ENCODE measurements at regions not wholly inside any gene's neighbourhood (a gene's known extent, or its start where the extent isn't known, plus 50 kb on each side); places are given as distances from the start of the nearest gene placed in this dataset.

DNA sequence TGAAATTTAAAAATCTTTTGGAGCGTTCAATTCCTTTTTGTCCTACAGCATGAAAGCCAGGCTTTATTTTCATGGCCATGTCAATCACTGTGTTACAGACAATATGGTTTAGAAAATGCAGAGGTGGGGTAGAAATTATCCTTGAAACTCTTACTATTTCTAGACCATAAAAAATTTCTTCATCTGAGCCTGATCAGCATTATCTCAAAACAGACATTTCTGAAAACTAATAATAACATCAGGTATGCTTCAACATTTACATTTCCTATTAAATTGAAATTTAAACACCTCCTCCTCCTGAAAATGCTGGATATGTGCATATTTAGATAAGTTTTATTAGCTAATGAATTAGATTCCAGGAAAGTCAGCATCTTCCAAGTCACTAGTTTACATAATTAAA is 570.6 kb downstream of the RIT2 start:
- TF ChIP-seq ZNF586 (CRISPR knock-in tag; conservative IDR thresholded peaks at IDR 0.05), result no peak
- no peak for TF ChIP-seq RBM39 (optimal IDR thresholded peaks at IDR 0.05; ENCODE audit: low read depth, low read length)
- TF ChIP-seq, protein P1, sequence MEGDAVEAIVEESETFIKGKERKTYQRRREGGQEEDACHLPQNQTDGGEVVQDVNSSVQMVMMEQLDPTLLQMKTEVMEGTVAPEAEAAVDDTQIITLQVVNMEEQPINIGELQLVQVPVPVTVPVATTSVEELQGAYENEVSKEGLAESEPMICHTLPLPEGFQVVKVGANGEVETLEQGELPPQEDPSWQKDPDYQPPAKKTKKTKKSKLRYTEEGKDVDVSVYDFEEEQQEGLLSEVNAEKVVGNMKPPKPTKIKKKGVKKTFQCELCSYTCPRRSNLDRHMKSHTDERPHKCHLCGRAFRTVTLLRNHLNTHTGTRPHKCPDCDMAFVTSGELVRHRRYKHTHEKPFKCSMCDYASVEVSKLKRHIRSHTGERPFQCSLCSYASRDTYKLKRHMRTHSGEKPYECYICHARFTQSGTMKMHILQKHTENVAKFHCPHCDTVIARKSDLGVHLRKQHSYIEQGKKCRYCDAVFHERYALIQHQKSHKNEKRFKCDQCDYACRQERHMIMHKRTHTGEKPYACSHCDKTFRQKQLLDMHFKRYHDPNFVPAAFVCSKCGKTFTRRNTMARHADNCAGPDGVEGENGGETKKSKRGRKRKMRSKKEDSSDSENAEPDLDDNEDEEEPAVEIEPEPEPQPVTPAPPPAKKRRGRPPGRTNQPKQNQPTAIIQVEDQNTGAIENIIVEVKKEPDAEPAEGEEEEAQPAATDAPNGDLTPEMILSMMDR (IDR thresholded peaks at IDR 0.05 in 2 of 3, conservative IDR thresholded peaks at IDR 0.05 in 1 of 3; ENCODE audit: insufficient read depth in 2 of 3, low read depth in 1 of 3, low read length in 3 of 3), result no peak
- TF ChIP-seq STAT5B (CRISPR knock-in tag; IDR thresholded peaks at IDR 0.05), result no peak
- no peak for TF ChIP-seq EZH2 (IDR thresholded peaks at IDR 0.05; ENCODE audit: borderline replicate concordance, low read depth, low read length)
- no peak for TF ChIP-seq BRCA1 (IDR thresholded peaks at IDR 0.05)
- no peak for TF ChIP-seq BRCA1 (CRISPR knock-in tag; IDR thresholded peaks at IDR 0.05)
- TF ChIP-seq SIN3A (IDR thresholded peaks at IDR 0.05; ENCODE audit: borderline replicate concordance in 2 of 2, control insufficient read depth in 1 of 2, low read depth in 2 of 2, low read length in 2 of 2), result no peak
- no peak for TF ChIP-seq PRPF4 (IDR thresholded peaks at IDR 0.05; ENCODE audit: insufficient read depth, low read depth, low read length, poor library complexity, severe bottlenecking)
- TF ChIP-seq, protein P2, sequence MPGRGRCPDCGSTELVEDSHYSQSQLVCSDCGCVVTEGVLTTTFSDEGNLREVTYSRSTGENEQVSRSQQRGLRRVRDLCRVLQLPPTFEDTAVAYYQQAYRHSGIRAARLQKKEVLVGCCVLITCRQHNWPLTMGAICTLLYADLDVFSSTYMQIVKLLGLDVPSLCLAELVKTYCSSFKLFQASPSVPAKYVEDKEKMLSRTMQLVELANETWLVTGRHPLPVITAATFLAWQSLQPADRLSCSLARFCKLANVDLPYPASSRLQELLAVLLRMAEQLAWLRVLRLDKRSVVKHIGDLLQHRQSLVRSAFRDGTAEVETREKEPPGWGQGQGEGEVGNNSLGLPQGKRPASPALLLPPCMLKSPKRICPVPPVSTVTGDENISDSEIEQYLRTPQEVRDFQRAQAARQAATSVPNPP (IDR thresholded peaks at IDR 0.05; ENCODE audit: borderline replicate concordance, insufficient read depth, insufficient read length), result no peak
- TF ChIP-seq ZNF3 (CRISPR knock-in tag; IDR thresholded peaks at IDR 0.05), result no peak
- TF ChIP-seq, protein P3, sequence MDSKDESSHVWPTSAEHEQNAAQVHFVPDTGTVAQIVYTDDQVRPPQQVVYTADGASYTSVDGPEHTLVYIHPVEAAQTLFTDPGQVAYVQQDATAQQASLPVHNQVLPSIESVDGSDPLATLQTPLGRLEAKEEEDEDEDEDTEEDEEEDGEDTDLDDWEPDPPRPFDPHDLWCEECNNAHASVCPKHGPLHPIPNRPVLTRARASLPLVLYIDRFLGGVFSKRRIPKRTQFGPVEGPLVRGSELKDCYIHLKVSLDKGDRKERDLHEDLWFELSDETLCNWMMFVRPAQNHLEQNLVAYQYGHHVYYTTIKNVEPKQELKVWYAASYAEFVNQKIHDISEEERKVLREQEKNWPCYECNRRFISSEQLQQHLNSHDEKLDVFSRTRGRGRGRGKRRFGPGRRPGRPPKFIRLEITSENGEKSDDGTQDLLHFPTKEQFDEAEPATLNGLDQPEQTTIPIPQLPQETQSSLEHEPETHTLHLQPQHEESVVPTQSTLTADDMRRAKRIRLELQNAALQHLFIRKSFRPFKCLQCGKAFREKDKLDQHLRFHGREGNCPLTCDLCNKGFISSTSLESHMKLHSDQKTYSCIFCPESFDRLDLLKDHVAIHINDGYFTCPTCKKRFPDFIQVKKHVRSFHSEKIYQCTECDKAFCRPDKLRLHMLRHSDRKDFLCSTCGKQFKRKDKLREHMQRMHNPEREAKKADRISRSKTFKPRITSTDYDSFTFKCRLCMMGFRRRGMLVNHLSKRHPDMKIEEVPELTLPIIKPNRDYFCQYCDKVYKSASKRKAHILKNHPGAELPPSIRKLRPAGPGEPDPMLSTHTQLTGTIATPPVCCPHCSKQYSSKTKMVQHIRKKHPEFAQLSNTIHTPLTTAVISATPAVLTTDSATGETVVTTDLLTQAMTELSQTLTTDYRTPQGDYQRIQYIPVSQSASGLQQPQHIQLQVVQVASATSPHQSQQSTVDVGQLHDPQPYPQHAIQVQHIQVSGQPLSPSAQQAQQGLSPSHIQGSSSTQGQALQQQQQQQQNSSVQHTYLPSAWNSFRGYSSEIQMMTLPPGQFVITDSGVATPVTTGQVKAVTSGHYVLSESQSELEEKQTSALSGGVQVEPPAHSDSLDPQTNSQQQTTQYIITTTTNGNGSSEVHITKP (IDR thresholded peaks at IDR 0.05; ENCODE audit: partially characterized antibody), result no peak
- TF ChIP-seq MXI1 (IDR thresholded peaks at IDR 0.05; ENCODE audit: low read depth, low read length), result no peak
- no peak for TF ChIP-seq POLR2A (conservative IDR thresholded peaks at IDR 0.05)
- no peak for TF ChIP-seq SETDB1 (IDR thresholded peaks at IDR 0.05; ENCODE audit: low read length)
